GM20000 (cell line): ENCODE measurements at regions not wholly inside any gene's neighbourhood (a gene's known extent, or its start where the extent isn't known, plus 50 kb on each side); places are given as distances from the start of the nearest gene placed in this dataset.

ENCODE experiments used
- DNase-seq: peaks from one replicate; pipeline ENCODE4 v3.0.0; 2012; ENCODE audit warnings: low spot score
- CTCF ChIP-seq: IDR thresholded peaks from 2 replicates; pipeline ENCODE4 v1.5.1; 2012; ENCODE audit warnings: mild to moderate bottlenecking, control low read depth; ENCODE audit errors: extremely low read depth, missing control alignments

GRCh38 chr6:169945117-169945516 is 193.7 kb downstream of the ERMARD start:
- no peak for DNase-seq
- TF ChIP-seq CTCF: no peak

- no peak for TF ChIP-seq CTCF
- DNase-seq: no peak
Measured at GRCh38 chr6:169944415-169944814, 193.0 kb downstream of the ERMARD start.

- DNase-seq: no peak
- TF ChIP-seq CTCF: no peak
Measured at GRCh38 chr6:169944061-169944337, 192.6 kb downstream of the ERMARD start.

DNA sequence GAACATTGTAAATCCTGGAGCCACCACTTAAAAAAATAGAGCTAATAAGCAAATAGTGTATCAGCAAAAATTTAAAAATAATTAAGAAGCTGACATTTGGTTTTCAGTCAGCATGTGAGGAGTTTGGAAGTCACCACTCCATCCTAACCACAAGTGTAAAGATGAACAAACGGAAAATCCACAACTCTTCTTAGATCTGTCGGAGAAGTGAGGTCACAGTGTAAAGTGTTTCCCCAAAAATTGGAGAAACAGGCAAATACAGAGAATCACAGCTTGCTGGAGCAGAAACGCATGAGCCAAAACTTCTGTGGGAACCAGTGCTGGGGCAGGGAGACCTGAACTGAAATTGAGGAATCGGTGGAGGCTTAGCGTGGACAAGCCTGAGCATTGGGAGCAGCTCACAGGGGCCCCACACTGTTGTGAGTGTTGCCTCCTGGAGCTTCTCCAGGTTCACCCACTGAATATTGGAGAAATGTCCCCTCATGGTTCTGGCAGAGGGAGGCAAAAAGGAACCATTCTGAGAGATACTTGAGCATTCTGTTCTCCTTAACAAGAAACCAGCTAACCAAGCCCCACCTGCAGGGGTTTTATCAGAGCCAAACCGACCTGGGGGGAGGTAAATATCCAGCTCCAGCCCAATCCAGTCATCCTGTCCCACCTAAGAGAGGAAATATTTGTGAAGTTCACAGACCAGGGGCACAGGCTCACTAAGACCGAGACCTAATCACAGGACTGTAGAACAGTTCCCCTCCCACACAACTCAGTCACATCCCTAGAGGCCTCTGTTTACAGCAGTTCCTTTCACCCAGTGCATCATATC is 192.0 kb downstream of the ERMARD start:
- no peak for DNase-seq
- TF ChIP-seq CTCF: no peak

DNA sequence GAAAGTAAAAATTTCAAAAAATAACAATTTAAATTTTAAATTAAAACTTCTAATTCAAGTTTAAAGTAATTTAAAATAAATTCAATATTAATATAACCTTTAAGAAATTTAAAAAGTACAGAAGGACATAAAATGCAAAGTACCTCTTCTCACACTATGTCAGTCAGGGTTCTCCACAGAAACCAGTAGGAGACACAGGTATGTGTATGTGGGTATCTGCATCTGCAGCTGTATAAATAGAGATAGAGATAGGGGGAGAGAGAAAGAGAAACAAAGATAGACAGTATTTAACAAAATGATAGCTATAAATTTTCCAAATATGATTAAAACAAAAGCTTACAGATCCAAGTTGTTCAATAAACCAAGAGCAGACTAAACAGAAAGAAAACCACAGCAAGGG is 190.8 kb downstream of the ERMARD start:
- DNase-seq: no peak
- no peak for TF ChIP-seq CTCF

DNA sequence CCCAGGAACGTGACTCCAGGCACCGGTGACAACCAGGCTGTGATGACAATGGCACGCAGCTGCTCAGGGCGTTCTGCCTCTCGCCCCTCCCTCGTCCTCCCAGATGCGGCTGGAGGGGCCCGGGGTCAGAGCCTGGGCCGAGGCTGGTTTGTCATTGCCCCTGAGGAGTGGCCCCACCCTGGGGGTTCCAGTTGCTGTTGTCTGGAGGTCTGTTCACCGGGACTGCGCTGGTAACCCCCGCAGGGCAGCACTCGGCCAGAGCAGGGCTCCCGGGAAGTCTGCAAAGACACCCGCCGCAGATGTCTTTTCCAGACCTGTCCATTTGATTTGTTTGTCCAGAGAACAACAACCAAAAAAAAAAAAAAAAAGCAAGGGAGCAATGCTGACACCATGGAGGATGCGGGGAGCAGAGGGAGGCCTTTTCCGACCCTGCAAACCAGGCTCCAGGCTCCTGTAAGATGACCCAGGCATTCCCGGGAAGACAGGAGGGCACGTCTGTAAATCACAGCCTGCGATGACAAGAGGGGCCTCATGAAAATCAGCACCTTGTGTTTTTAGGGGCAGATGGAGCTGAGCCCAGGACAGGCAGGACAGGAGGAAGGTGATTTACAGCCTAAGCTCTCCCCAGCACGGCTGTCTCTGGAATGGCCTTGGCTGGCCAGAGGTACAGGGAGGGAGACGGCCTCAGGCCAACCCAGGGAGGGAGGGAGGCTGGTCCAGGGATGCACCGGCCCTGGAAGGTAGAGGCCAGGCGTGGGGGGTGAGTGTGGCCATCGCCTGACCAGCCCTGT is 189.3 kb downstream of the ERMARD start:
- DNase-seq: no peak

More for the DNA sequence above, 189.3 kb downstream of the ERMARD start:
- TF ChIP-seq CTCF: no peak
